NCI-H1436 (cell line): ENCODE measurements at regions not wholly inside any gene's neighbourhood (a gene's known extent, or its start where the extent isn't known, plus 50 kb on each side); places are given as distances from the start of the nearest gene placed in this dataset.
"Not testable (repeated sequence)": the region's sequence is repeated elsewhere in the genome, so short reads cannot be mapped to it uniquely, and the experiment has no call there.

ENCODE experiments used
- DNase-seq: peaks from one replicate; lab custom pipeline; 2025; lab: John Stamatoyannopoulos, UW

- no peak for DNase-seq
These were observed 91.4 kb upstream of the AFDN start for GRCh38 chr6:167735084-167735950.

- no peak for DNase-seq
These were observed 90.8 kb upstream of the AFDN start for GRCh38 chr6:167735951-167736288.

DNA sequence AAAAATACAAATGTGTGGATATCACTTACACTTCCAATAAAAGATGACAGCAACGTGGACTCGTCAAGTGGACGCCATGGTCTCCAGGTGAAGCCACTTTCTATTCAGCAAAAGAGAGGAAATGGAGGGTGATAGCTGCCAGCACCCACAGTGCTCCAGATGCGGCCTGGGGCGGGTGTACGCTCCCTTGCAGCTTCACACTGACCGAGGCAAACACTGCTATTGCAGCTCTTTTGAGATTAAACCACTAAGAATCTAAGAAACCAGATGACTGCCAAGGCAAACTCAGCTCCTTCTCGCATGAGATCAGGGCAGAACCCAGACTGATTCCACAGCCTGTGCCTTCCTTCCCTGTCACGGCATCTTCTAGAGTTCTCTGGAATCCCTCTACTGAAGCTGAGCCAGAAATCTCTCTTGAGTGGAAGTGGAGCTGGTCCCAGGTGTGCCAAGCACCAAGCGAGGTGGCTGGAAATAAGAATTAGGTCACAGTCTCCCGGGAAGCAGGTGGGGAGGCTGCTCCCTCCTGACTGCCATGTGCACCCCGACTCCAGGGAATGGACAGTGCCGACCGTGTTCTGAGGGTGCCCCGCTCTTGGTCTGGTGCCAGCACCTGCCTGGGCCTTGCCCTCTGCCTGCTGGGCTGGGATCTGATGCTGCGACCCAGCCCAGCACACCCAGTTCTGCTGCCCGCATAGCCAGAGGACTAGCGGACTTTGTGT lies 90.1 kb upstream of the AFDN start:
- DNase-seq = no peak

DNA sequence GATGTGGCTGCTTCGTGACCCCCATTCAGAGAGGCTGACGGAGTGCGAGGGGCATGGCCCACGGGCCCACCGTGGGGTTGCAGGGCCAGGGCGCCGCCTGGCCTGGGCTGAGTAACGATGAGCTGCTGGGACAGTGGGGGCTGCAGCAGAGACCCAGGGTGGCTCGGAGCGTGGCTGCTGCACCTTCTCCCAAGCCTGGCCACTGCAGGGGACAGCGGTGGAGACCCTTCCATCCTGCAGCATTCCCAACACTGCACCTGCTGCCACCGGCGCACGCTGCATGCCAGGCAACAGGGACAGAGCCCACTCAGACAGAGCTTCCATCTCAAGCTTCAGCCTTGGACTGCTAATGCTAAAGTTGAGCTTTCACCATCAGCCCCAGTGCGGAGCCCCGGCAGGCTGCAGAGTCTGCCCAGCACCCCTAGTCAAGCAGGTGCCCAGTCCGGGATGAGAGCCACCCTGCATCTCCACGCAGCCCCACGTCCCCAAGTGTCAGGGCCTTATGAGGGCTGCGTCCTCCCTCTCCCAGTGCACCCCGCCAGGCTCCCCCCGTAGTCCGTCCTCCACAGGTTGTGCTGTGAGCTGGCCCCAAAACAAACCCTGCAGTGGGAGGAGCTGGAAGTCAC lies 89.4 kb upstream of the AFDN start:
- no peak for DNase-seq

- DNase-seq = no peak
These were observed 88.3 kb upstream of the AFDN start for GRCh38 chr6:167738386-167738785.

DNA sequence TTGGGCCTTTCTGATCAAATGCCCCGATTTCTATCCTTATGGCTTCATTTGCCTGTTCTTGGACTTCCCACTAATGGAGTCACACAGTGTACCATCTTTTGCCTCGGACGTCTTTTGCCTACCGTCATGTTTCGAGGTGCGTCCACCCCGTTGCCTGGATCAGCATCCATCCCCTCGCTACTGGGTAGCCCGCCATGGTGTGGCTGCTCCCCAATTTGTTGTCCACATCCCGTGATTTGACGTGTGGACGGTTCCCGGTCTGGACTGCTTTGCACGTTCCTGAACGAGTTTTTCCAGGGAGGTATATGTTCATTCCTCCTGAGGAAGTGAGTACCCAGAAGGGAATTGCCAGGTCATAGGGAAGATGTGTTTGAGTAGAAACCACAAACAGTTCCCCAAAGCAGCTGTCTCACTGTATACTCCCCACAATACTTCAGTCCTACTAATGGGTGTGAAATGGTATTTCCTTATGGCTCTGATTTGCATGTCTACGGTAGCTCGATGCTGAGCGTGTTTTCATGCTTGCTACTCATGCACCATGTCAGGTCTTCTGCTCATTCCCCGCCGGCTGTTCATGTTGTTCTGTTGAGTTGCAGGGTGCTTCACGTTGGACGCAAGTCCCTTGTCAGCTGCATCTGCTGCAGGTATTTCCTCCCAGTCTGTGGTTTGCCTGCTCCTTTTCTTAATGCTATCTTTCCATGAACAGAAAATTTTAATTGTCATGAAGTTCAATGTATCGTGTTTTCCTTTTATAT lies 86.8 kb upstream of the AFDN start:
- DNase-seq = no peak

DNA sequence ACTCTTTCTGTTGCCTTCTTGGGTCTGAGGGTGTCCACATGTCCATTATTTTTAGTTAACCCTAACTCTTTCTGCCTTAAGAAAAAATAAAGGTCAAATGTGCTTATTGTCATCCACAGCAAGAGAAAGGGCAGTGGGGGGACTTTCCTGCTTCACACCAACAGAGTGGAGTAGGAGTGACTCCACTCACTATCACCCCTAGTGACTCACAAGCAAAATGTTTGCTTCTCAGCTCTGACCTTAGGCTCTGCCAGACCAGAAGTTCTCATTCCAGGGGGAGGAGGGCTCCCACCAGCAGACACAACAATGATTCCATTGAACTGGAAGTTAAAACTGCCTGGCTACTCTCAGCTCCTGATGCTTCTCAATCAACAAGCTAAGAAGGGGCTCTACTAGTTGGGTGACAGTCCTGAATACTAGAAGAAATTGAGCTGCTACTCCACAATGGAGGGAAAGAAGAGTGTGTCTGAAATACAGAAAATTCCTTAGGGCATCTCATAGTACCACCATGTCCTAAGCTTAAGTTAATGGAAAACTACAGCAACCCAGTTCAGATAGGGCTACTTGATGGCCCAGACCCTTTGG lies 83.9 kb upstream of the AFDN start:
- DNase-seq = no peak

- DNase-seq = no peak
These were observed 81.7 kb upstream of the AFDN start for GRCh38 chr6:167744681-167745669.

DNA sequence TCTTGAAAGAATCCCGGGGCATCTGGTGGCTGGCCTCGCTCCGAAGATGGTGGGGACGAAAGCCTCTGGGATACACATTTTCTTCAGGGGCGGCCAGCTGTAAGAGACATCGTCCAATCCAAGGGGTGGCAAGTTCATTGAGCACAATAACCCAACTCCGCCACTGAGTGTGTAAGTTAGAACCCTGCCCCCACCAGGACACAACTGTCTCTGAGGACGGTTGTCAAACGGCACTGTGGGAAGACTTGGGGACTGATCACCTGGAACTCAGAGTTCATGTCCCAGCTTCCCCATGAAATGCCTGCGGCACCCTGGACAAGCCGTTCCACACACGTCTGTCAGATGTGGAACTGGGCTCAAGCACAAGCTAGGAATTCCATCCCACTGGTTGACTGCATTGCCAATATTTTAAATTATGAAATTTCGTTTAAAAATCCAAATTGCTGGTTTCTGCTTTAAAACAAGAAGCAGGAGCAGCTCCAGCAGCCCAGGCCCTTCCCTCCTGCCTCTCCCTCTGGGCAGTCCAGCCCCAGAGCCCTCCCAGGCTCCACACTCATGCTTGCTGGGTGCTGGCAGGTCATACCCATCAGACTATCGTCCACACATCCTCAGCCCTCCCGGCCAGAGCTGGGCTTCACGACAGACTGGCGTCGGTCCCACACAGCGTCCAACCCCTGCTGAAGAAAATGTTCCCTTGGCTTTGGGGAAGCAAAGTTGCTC lies 80.9 kb upstream of the AFDN start:
- DNase-seq = no peak

- DNase-seq = no peak
These were observed 80.3 kb upstream of the AFDN start for GRCh38 chr6:167746390-167746907.

GRCh38 chr6:167746975-167747374 lies 79.7 kb upstream of the AFDN start:
- no peak for DNase-seq

GRCh38 chr6:167747645-167748044 lies 79.1 kb upstream of the AFDN start:
- no peak for DNase-seq

GRCh38 chr6:167748046-167748445 lies 78.7 kb upstream of the AFDN start:
- no peak for DNase-seq

- DNase-seq = no peak
These were observed 78.0 kb upstream of the AFDN start for GRCh38 chr6:167748458-167749379.

DNA sequence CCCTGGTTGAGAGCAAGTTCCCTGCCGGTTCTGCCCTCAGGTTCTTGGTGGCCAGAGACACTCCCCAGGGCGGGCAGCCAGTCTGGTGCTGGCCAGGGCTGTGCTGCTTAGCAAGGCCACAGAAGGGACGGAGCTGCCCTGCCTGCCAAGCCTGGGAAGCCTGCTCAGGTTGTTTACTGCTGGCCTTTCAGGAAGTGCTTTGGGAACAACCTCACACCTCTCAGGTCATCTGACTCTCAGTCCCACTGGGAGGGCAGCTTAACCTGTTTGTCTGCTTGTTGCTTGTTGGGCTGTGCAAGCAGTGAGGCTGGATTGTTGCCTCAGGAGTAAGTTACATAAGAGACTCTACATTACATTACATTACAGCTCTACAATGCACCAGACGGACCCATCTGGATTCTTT lies 75.8 kb upstream of the AFDN start:
- DNase-seq = no peak

DNA sequence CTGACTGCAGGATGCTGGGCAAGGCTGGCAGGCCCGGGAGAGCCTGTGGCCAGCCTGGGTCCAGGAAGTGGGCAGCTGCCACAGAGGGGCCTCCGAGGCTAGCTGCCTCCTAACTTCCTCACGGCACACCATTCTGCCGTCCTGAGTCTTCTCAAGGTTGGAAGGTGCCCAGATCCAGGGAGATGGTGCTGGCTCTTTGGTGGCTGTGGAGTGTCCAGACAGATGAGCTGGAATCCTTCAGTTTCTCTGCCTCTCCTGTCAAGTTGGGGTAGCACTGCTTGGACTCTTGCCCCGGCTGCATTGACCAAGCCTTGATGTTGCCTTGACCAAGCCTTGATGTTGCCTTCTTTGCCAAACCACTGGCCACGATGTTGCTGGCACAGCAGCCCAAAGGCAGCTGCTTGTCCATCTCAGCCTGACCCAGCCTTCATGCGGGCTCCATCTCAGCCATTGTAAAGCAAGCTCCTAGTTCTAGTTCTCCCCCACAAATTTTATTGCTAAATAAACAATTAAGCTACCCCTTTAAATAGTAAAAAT lies 75.1 kb upstream of the AFDN start:
- no peak for DNase-seq

DNA sequence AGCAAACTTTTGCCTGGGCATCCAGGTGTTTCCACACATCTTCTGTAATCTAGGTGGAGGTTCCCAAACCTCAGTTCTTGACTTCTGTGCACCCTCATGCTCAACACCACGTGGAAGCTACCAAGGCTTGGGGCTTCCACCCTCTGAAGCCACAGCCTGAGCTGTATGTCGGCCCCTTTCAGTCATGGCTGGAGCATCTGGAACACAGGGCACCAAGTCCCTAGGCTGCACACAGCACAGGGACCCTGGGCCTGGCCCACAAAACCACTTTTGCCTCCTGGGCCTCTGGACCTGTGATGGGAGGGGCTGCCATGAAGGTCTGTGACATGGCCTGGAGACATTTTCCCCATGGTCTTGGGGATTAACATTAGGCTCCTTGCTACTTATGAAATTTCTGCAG lies 73.4 kb upstream of the AFDN start:
- DNase-seq = not testable (repeated sequence)

GRCh38 chr6:167754691-167755090 lies 72.0 kb upstream of the AFDN start:
- no peak for DNase-seq
